ENCODE measurements at regions not wholly inside any gene's neighbourhood (a gene's known extent, or its start where the extent isn't known, plus 50 kb on each side); places are given as distances from the start of the nearest gene placed in this dataset.
"Not testable (repeated sequence)": the region's sequence is repeated elsewhere in the genome, so short reads cannot be mapped to it uniquely, and the experiment has no call there.

GRCh38 chr4:181017038-181017437 lies 1226.2 kb upstream of the TENM3 start:
- Histone ChIP-seq H3K27ac (no peak overlapping the region), H3K9ac (ENCODE audit: insufficient read length) (no peak overlapping the region), H3K4me3 (no peak overlapping the region), H3K9me3 (ENCODE audit: low read depth, low read length) (no peaks in the 10 kb centered on the region), H3K36me3 (ENCODE audit: insufficient read depth, low read length) (no peaks in the 10 kb centered on the region)
- no peak for DNase-seq (ENCODE audit: low read depth, low spot score)
- TF ChIP-seq FOXP2 (optimal IDR thresholded peaks at IDR 0.05; ENCODE audit: control extremely low read depth, extremely low read length, insufficient read depth): no peak

DNA sequence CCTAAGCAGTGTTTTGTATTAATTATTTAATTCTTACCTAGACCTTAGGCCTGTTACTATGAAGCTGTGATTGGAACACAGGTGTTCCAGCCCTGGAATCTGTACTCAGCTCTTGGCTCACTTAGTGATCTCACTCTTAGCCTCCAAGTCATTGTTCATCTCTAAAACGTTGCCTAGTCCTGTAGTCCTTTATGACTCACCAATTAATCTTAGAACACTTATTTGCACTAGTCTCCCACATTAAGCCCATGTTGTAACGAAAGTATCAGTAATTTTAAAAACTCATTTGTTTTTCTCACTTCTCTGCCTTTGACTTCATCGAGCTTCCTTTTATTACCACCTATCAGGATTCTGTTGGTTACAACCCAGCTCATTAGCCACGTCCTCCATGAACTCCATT lies 1224.7 kb upstream of the TENM3 start:
- no peaks in the 10 kb centered on the region for H3K36me3 ChIP-seq (ENCODE audit: insufficient read depth, low read length)
- H3K9ac ChIP-seq (ENCODE audit: insufficient read length): no peak overlapping the region
- H3K27ac ChIP-seq: no peak overlapping the region
- no peak for DNase-seq (ENCODE audit: low read depth, low spot score)
- H3K4me3 ChIP-seq: no peak overlapping the region
- no peaks in the 10 kb centered on the region for H3K9me3 ChIP-seq (ENCODE audit: low read depth, low read length)
- no peak for TF ChIP-seq EZH2 (IDR thresholded peaks at IDR 0.05)
- TF ChIP-seq FOXP2 (optimal IDR thresholded peaks at IDR 0.05; ENCODE audit: control extremely low read depth, extremely low read length, insufficient read depth): no peak
- no peak for TF ChIP-seq POLR2AphosphoS5 (IDR thresholded peaks at IDR 0.05; ENCODE audit: borderline replicate concordance, low read depth, low read length)

- no peak overlapping the region for H3K4me3 ChIP-seq
- H3K9ac ChIP-seq (ENCODE audit: insufficient read length): no peak overlapping the region
- H3K27ac ChIP-seq: no peak overlapping the region
- no peak for DNase-seq (ENCODE audit: low read depth, low spot score)
- no peak for TF ChIP-seq POLR2AphosphoS5 (IDR thresholded peaks at IDR 0.05; ENCODE audit: borderline replicate concordance, low read depth, low read length)
- TF ChIP-seq FOXP2 (optimal IDR thresholded peaks at IDR 0.05; ENCODE audit: control extremely low read depth, extremely low read length, insufficient read depth): no peak
- no peak for TF ChIP-seq EZH2 (IDR thresholded peaks at IDR 0.05)
- no peaks in the 10 kb centered on the region for H3K36me3 ChIP-seq (ENCODE audit: insufficient read depth, low read length)
- no peaks in the 10 kb centered on the region for H3K9me3 ChIP-seq (ENCODE audit: low read depth, low read length)
Measured at GRCh38 chr4:181018913-181019312, 1224.3 kb upstream of the TENM3 start.

GRCh38 chr4:181020456-181020855 lies 1222.7 kb upstream of the TENM3 start:
- Histone ChIP-seq H3K36me3 (ENCODE audit: insufficient read depth, low read length) (no peaks in the 10 kb centered on the region), H3K27ac (no peak overlapping the region), H3K4me3 (no peak overlapping the region), H3K9me3 (ENCODE audit: low read depth, low read length) (no peaks in the 10 kb centered on the region), H3K9ac (ENCODE audit: insufficient read length) (no peak overlapping the region)
- TF ChIP-seq EZH2 (IDR thresholded peaks at IDR 0.05) (no peak), POLR2AphosphoS5 (IDR thresholded peaks at IDR 0.05; ENCODE audit: borderline replicate concordance, low read depth, low read length) (no peak), FOXP2 (optimal IDR thresholded peaks at IDR 0.05; ENCODE audit: control extremely low read depth, extremely low read length, insufficient read depth) (no peak)
- DNase-seq (ENCODE audit: low read depth, low spot score): no peak

- Histone ChIP-seq H3K9ac (ENCODE audit: insufficient read length) (no peak overlapping the region), H3K36me3 (ENCODE audit: insufficient read depth, low read length) (no peaks in the 10 kb centered on the region), H3K4me3 (no peak overlapping the region), H3K27ac (no peak overlapping the region), H3K9me3 (ENCODE audit: low read depth, low read length) (no peaks in the 10 kb centered on the region)
- no peak for DNase-seq (ENCODE audit: low read depth, low spot score)
- TF ChIP-seq EZH2 (IDR thresholded peaks at IDR 0.05) (no peak), POLR2AphosphoS5 (IDR thresholded peaks at IDR 0.05; ENCODE audit: borderline replicate concordance, low read depth, low read length) (no peak), FOXP2 (optimal IDR thresholded peaks at IDR 0.05; ENCODE audit: control extremely low read depth, extremely low read length, insufficient read depth) (no peak)
Measured at GRCh38 chr4:181021213-181021612, 1222.0 kb upstream of the TENM3 start.

DNA sequence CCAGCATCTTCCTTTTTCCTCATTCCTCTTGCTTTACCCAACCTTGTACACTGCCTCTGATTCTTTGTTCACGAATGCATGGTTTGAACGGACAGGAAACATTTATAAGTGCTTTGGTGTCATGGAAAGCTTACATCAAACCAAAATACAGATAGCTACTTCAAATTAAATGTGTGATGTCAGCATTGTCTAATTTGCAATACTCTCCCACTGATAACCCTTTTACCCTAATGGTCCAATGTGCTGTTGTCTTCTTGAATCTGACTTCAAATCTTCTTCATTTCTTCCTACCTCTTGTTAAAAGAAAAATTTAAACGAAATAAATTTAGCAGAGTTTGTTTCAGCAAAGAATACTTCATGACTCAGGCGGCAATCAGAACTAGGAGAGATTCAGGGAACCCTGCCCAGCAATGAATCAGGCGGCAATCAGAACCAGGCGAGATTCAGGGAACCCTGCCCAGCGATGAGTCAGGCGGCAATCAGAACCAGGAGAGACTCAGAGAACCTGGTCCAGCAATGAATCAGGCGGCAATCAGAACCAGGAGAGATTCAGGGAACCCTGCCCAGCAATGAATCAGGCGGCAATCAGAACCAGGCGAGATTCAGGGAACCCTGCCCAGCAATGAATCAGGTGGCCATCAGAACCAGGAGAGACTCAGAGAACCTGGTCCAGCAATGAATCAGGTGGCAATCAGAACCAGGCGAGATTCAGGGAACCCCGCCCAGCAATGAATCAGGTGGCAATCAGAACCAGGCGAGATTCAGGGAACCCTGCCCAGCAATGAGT lies 1212.9 kb upstream of the TENM3 start:
- not testable (repeated sequence) for H3K9me3 ChIP-seq (ENCODE audit: low read depth, low read length); DNase-seq (ENCODE audit: low read depth, low spot score); H3K4me3 ChIP-seq; H3K9ac ChIP-seq (ENCODE audit: insufficient read length); H3K27ac ChIP-seq; H3K36me3 ChIP-seq (ENCODE audit: insufficient read depth, low read length)

GRCh38 chr4:181030961-181031360 lies 1212.2 kb upstream of the TENM3 start:
- TF ChIP-seq EZH2 (IDR thresholded peaks at IDR 0.05) (no peak), POLR2AphosphoS5 (IDR thresholded peaks at IDR 0.05; ENCODE audit: borderline replicate concordance, low read depth, low read length) (no peak), FOXP2 (optimal IDR thresholded peaks at IDR 0.05; ENCODE audit: control extremely low read depth, extremely low read length, insufficient read depth) (no peak)
- Histone ChIP-seq H3K9ac (ENCODE audit: insufficient read length) (no peak overlapping the region), H3K27ac (no peak overlapping the region), H3K4me3 (no peak overlapping the region), H3K36me3 (ENCODE audit: insufficient read depth, low read length) (no peaks in the 10 kb centered on the region), H3K9me3 (ENCODE audit: low read depth, low read length) (no peaks in the 10 kb centered on the region)
- no peak for DNase-seq (ENCODE audit: low read depth, low spot score)

- Histone ChIP-seq H3K9ac (ENCODE audit: insufficient read length) (no peak overlapping the region), H3K4me3 (no peak overlapping the region), H3K27ac (no peak overlapping the region), H3K9me3 (ENCODE audit: low read depth, low read length) (no peaks in the 10 kb centered on the region), H3K36me3 (ENCODE audit: insufficient read depth, low read length) (no peaks in the 10 kb centered on the region)
- TF ChIP-seq EZH2 (IDR thresholded peaks at IDR 0.05): no peak
- TF ChIP-seq POLR2AphosphoS5 (IDR thresholded peaks at IDR 0.05; ENCODE audit: borderline replicate concordance, low read depth, low read length): no peak
- no peak for TF ChIP-seq FOXP2 (optimal IDR thresholded peaks at IDR 0.05; ENCODE audit: control extremely low read depth, extremely low read length, insufficient read depth)
- no peak for DNase-seq (ENCODE audit: low read depth, low spot score)
Measured at GRCh38 chr4:181043486-181043885, 1199.7 kb upstream of the TENM3 start.

- no peaks in the 10 kb centered on the region for H3K9me3 ChIP-seq (ENCODE audit: low read depth, low read length)
- H3K4me3 ChIP-seq: no peak overlapping the region
- no peaks in the 10 kb centered on the region for H3K36me3 ChIP-seq (ENCODE audit: insufficient read depth, low read length)
- H3K9ac ChIP-seq (ENCODE audit: insufficient read length): no peak overlapping the region
- H3K27ac ChIP-seq: no peak overlapping the region
- TF ChIP-seq EZH2 (IDR thresholded peaks at IDR 0.05) (no peak), POLR2AphosphoS5 (IDR thresholded peaks at IDR 0.05; ENCODE audit: borderline replicate concordance, low read depth, low read length) (no peak), FOXP2 (optimal IDR thresholded peaks at IDR 0.05; ENCODE audit: control extremely low read depth, extremely low read length, insufficient read depth) (no peak)
- no peak for DNase-seq (ENCODE audit: low read depth, low spot score)
Measured at GRCh38 chr4:181046809-181047208, 1196.4 kb upstream of the TENM3 start.
